ENCODE measurements at regions not wholly inside any gene's neighbourhood (a gene's known extent, or its start where the extent isn't known, plus 50 kb on each side); places are given as distances from the start of the nearest gene placed in this dataset.

DNA sequence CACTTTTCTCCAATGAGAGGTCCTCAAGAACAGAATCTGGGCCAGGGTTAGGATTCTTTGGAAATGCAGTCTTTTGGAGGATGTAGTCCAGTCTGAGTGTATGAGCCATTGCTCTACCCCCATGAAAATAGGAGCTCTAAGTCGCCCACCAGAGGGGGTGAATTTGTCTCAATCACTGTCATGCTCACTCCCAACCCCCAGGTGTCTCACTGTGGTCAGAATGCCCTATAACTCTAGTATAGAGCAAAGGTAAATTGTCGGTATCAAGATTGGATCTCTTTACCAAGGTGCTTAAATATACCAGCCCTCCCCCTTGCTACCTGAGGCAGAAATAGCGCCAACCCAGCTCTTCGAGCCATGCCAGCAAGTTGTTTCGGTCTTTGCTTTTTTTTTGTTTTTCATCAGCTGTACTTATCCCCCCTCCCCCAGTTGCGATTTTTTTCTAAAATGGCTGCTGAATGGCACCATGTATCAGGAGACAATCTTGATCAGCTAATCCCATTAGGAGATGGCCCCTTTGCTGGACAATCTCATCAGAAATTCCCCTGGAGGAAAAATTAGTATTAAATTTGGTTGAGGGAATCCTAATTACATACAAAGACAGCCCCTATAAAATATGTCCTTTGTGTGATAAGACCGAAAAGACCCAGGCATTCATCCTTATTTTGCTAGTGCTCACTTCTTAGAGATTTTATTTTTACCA is 130.7 kb downstream of the EBLN2 start:
- H3K4me3 ChIP-seq, result no peak overlapping the region
- ChIA-PET POLR2A (interaction anchor here (0.6 kb wide), 1 partner anchor 252 kb away, joined by 5 read pairs; no protein-coding TSS in a partner anchor), CTCF (ENCODE audit: low intra/inter-chr PET ratio) (no interaction called here)
- no peaks in the 10 kb centered on the region for H3K9me3 ChIP-seq (replicated peaks; ENCODE audit: control insufficient read depth, insufficient read depth, low read depth, low read length)
- H2AFZ ChIP-seq (ENCODE audit: low read depth, low read length), result no peak overlapping the region
- WGBS (ENCODE audit: insufficient coverage, low coverage, missing lambda C conversion rate), result 1% methylated on average over 7 of the region's 7 CpGs
- ATAC-seq (peak; percentile 90), DNase-seq (ENCODE audit: extremely low read depth in 1 of 4, low spot score in 3 of 4) (peak; percentile 16 to 36 (median 26)), FAIRE-seq (peak; percentile 67)
- no TSS peak for BruUV-seq (replicated peaks)
- TF ChIP-seq, protein P1, sequence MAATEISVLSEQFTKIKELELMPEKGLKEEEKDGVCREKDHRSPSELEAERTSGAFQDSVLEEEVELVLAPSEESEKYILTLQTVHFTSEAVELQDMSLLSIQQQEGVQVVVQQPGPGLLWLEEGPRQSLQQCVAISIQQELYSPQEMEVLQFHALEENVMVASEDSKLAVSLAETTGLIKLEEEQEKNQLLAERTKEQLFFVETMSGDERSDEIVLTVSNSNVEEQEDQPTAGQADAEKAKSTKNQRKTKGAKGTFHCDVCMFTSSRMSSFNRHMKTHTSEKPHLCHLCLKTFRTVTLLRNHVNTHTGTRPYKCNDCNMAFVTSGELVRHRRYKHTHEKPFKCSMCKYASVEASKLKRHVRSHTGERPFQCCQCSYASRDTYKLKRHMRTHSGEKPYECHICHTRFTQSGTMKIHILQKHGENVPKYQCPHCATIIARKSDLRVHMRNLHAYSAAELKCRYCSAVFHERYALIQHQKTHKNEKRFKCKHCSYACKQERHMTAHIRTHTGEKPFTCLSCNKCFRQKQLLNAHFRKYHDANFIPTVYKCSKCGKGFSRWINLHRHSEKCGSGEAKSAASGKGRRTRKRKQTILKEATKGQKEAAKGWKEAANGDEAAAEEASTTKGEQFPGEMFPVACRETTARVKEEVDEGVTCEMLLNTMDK (IDR thresholded peaks at IDR 0.05; ENCODE audit: borderline replicate concordance, insufficient read depth, low read depth, low read length, poor library complexity, severe bottlenecking), result peak; percentile 63
- TF ChIP-seq BACH1 (tag; IDR thresholded peaks at IDR 0.05), result no peak
- TF ChIP-seq, protein P2, sequence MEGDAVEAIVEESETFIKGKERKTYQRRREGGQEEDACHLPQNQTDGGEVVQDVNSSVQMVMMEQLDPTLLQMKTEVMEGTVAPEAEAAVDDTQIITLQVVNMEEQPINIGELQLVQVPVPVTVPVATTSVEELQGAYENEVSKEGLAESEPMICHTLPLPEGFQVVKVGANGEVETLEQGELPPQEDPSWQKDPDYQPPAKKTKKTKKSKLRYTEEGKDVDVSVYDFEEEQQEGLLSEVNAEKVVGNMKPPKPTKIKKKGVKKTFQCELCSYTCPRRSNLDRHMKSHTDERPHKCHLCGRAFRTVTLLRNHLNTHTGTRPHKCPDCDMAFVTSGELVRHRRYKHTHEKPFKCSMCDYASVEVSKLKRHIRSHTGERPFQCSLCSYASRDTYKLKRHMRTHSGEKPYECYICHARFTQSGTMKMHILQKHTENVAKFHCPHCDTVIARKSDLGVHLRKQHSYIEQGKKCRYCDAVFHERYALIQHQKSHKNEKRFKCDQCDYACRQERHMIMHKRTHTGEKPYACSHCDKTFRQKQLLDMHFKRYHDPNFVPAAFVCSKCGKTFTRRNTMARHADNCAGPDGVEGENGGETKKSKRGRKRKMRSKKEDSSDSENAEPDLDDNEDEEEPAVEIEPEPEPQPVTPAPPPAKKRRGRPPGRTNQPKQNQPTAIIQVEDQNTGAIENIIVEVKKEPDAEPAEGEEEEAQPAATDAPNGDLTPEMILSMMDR (IDR thresholded peaks at IDR 0.05 in 2 of 3, conservative IDR thresholded peaks at IDR 0.05 in 1 of 3; ENCODE audit: insufficient read depth in 2 of 3, low read depth in 1 of 3, low read length in 3 of 3), result peak; percentile 51 to 98 (median 81)
- TF ChIP-seq RAD21 (CRISPR knock-in tag; conservative IDR thresholded peaks at IDR 0.05 in 1 of 2, IDR thresholded peaks at IDR 0.05 in 1 of 2), result peak in 1 of 2 experiments; percentile 39; a peak in 2 of 4 replicates
- TF ChIP-seq ARNT (IDR thresholded peaks at IDR 0.05), result no peak
- TF ChIP-seq, protein P3, sequence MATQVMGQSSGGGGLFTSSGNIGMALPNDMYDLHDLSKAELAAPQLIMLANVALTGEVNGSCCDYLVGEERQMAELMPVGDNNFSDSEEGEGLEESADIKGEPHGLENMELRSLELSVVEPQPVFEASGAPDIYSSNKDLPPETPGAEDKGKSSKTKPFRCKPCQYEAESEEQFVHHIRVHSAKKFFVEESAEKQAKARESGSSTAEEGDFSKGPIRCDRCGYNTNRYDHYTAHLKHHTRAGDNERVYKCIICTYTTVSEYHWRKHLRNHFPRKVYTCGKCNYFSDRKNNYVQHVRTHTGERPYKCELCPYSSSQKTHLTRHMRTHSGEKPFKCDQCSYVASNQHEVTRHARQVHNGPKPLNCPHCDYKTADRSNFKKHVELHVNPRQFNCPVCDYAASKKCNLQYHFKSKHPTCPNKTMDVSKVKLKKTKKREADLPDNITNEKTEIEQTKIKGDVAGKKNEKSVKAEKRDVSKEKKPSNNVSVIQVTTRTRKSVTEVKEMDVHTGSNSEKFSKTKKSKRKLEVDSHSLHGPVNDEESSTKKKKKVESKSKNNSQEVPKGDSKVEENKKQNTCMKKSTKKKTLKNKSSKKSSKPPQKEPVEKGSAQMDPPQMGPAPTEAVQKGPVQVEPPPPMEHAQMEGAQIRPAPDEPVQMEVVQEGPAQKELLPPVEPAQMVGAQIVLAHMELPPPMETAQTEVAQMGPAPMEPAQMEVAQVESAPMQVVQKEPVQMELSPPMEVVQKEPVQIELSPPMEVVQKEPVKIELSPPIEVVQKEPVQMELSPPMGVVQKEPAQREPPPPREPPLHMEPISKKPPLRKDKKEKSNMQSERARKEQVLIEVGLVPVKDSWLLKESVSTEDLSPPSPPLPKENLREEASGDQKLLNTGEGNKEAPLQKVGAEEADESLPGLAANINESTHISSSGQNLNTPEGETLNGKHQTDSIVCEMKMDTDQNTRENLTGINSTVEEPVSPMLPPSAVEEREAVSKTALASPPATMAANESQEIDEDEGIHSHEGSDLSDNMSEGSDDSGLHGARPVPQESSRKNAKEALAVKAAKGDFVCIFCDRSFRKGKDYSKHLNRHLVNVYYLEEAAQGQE (IDR thresholded peaks at IDR 0.05; ENCODE audit: borderline replicate concordance), result peak; percentile 11; the same call in 1 of the 2 replicates
- TF ChIP-seq, protein P3 (CRISPR knock-in tag; IDR thresholded peaks at IDR 0.05; ENCODE audit: low read depth), result no peak
- H3K79me2 ChIP-seq (ENCODE audit: control insufficient read depth, insufficient read depth, low read length), result no peaks in the 10 kb centered on the region
- H3K9me1 ChIP-seq (ENCODE audit: control insufficient read depth, insufficient read depth, low read length), result no peaks in the 10 kb centered on the region
- no peak overlapping the region for H3K4me2 ChIP-seq (ENCODE audit: insufficient read depth, low read length)
- H3K9ac ChIP-seq (ENCODE audit: insufficient read depth in 1 of 2, low read depth in 2 of 2, low read length in 2 of 2), result no peak overlapping the region
- intact Hi-C loops (cut with micrococcal nuclease), result loop anchor here (1.0 kb wide), 1 partner anchor 240 kb away; no protein-coding TSS in a partner anchor
- no peaks in the 10 kb centered on the region for H3K36me3 ChIP-seq (ENCODE audit: control insufficient read depth, insufficient read depth, low read length)
- H4K20me1 ChIP-seq (replicated peaks; ENCODE audit: control insufficient read depth, insufficient read depth, low read length), result no peaks in the 10 kb centered on the region
- H3K4me1 ChIP-seq (replicated peaks in 1 of 2; ENCODE audit: control insufficient read depth in 2 of 2, insufficient read depth in 2 of 2, low read length in 2 of 2), result no peaks in the 10 kb centered on the region
- in situ Hi-C loops (cut with MboI), result no loop called here
- no peak overlapping the region for H3K27ac ChIP-seq (ENCODE audit: extremely low read depth, low read depth, low read length)
- H3K27me3 ChIP-seq (ENCODE audit: control insufficient read depth in 2 of 2, insufficient read depth in 2 of 2, low read length in 2 of 2), result no peaks in the 10 kb centered on the region

Data from K562 (cell line).